Psoas muscle (tissue), 7 donors: ENCODE measurements at regions not wholly inside any gene's neighbourhood (a gene's known extent, or its start where the extent isn't known, plus 50 kb on each side); places are given as distances from the start of the nearest gene placed in this dataset.

Experiments used
- ATAC-seq, 4 donors: fragments of 200-7000 bp; cut with Tn5 transposase; one replicate each; pipeline ENCODE4 v1.9.1; 2020; ENCODE audit warnings: moderate library complexity in 3 of 4, mild to moderate bottlenecking in 2 of 4
- DNase-seq, 2 donors: peaks; one replicate each; pipeline ENCODE4 v3.0.0-alpha.2; 2020
- H3K27ac ChIP-seq: fragments of 200-600 bp; one replicate; pipeline ENCODE4 v1.8.0; 2022
- H3K27me3 ChIP-seq, 3 donors: fragments of 200-600 bp in 1 of 3; one replicate each; pipeline versions ENCODE4 v1.6.1 to v1.8.0; 2013 to 2022; ENCODE audit warnings: low read length in 2 of 3, mild to moderate bottlenecking in 2 of 3, moderate library complexity in 1 of 3; ENCODE audit not compliant: insufficient read depth in 3 of 3
- H3K36me3 ChIP-seq, 2 donors: fragments of 200-600 bp in 1 of 2; one replicate each; pipeline versions ENCODE4 v1.6.1 to v1.8.0; 2013 to 2022; ENCODE audit warnings: low read depth in 1 of 2, mild to moderate bottlenecking in 1 of 2, moderate library complexity in 1 of 2; ENCODE audit not compliant: insufficient read depth in 1 of 2
- H3K4me1 ChIP-seq: fragments of 200-600 bp; one replicate; pipeline ENCODE4 v1.8.0; 2022
- H3K4me3 ChIP-seq: fragments of 200-600 bp; one replicate; pipeline ENCODE4 v1.8.0; 2022; ENCODE audit warnings: mild to moderate bottlenecking
- H3K9me3 ChIP-seq: fragments of 200-600 bp; one replicate; pipeline ENCODE4 v1.8.0; 2022
- CTCF ChIP-seq: fragments of 200-600 bp; IDR thresholded peaks from one replicate; pipeline ENCODE4 v1.8.0; 2022; ENCODE audit warnings: antibody characterized with exemption
- WGBS, 3 donors: extraction: QIAGEN DNeasy Blood & Tissue Kit; methylation state at CpG; one replicate each; pipeline versions ENCODE4 v1.1.6 to v1.1.7; 2013; 5-methylcytosine and 5-hydroxymethylcytosine counted together
- intact Hi-C, 2 donors: fragments of 100-400 bp; cut with DNase I; formaldehyde crosslinking; loops; one replicate each; pipeline versions ENCODE4 v1.11.0 to v1.14.2; 2022
- donor health status: healthy with polysubstance abuse.
- donor health status: DM: no; HTN: no; CAD: no; lungs with moderate emphysema.
- donor health status: Bipolar disorder and iron deficiency.
- donor health status: healthy.
- donor health status: DM: yes; HTN: yes; CAD: no.
- donor health status: DM: no; HTN: no; CAD: no.
- donor health status: DM: yes; HTN: yes; CAD: no.

GRCh38 chr18:78738076-78738690 is 241.4 kb upstream of the SALL3 start:
- intact Hi-C loops = no loop called here
- 88 to 93% (median 89%) methylated on average over 5 of the region's 5 CpGs for WGBS, 3 donors
- Histone ChIP-seq H3K27ac (no peak overlapping the region), H3K27me3 (peaks cover 0 to 10% (median 3%) of the 10 kb centered on the region in 3 donors), H3K4me1 (no peaks in the 10 kb centered on the region), H3K36me3 (no peaks in the 10 kb centered on the region), H3K4me3 (no peak overlapping the region), H3K9me3 (no peaks in the 10 kb centered on the region)
- DNase-seq (no peak), ATAC-seq (no peak)
- TF ChIP-seq CTCF = no peak

GRCh38 chr18:78739115-78739514 is 240.5 kb upstream of the SALL3 start:
- no peak for ATAC-seq

GRCh38 chr18:78739882-78740677 is 239.5 kb upstream of the SALL3 start:
- no peaks in the 10 kb centered on the region for H3K9me3 ChIP-seq
- intact Hi-C loops = no loop called here
- H3K36me3 ChIP-seq = no peaks in the 10 kb centered on the region
- H3K4me1 ChIP-seq = no peaks in the 10 kb centered on the region
- no peak for ATAC-seq
- WGBS, 3 donors = 82 to 84% (median 83%) methylated on average over 24 of the region's 24 CpGs
- TF ChIP-seq CTCF = no peak
- no peak for DNase-seq
- H3K27ac ChIP-seq = no peak overlapping the region
- no peak overlapping the region for H3K4me3 ChIP-seq
- peaks cover 0 to 3% (median 0%) of the 10 kb centered on the region in 3 donors for H3K27me3 ChIP-seq

More at GRCh38 chr18:78739115-78739514, 240.5 kb upstream of the SALL3 start:
- no peak for DNase-seq
- 89 to 94% (median 89%) methylated on average over 3 of the region's 3 CpGs for WGBS, 3 donors
- Histone ChIP-seq H3K4me3 (no peak overlapping the region), H3K27me3 (peaks cover 0 to 4% (median 3%) of the 10 kb centered on the region in 3 donors), H3K4me1 (no peaks in the 10 kb centered on the region), H3K9me3 (no peaks in the 10 kb centered on the region), H3K27ac (no peak overlapping the region), H3K36me3 (no peaks in the 10 kb centered on the region)
- TF ChIP-seq CTCF = no peak
- intact Hi-C loops = no loop called here

GRCh38 chr18:78740876-78741275 is 238.7 kb upstream of the SALL3 start:
- no peak for DNase-seq
- TF ChIP-seq CTCF = no peak
- H3K4me1 ChIP-seq = no peaks in the 10 kb centered on the region
- intact Hi-C loops = no loop called here
- H3K9me3 ChIP-seq = no peaks in the 10 kb centered on the region
- H3K4me3 ChIP-seq = no peak overlapping the region
- H3K36me3 ChIP-seq = no peaks in the 10 kb centered on the region
- ATAC-seq = no peak
- peaks cover 0 to 3% (median 0%) of the 10 kb centered on the region in 3 donors for H3K27me3 ChIP-seq
- 41 to 46% (median 43%) methylated on average over 13 of the region's 13 CpGs for WGBS, 3 donors
- H3K27ac ChIP-seq = no peak overlapping the region
